HG03280 (cell line): ENCODE measurements at regions not wholly inside any gene's neighbourhood (a gene's known extent, or its start where the extent isn't known, plus 50 kb on each side); places are given as distances from the start of the nearest gene placed in this dataset.
"Not testable (repeated sequence)": the region's sequence is repeated elsewhere in the genome, so short reads cannot be mapped to it uniquely, and the experiment has no call there.

ENCODE experiments used
- ATAC-seq: cut with Tn5 transposase; IDR thresholded peaks from one replicate; pipeline ENCODE4 v1.9.1; 2021; ENCODE audit warnings: mild to moderate bottlenecking, moderate library complexity; ENCODE audit not compliant: unreplicated experiment

DNA sequence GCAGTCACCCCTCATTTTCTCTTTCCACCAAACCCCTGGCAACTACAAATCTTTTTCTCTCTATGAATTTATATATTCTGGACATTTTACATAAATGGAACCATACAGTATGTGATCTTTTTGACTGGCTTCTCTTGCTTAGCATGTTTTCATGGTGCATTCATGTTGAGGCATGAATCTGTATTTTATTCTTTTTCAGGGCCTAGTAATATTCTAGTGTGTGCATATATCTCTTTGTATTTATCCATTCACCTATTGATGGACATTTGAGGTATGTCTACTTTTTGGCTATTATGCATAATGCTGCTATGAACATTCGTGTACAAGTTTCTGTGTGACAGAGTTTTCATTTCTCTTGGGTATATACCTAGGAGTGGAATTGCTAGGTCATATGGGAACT, 78.2 kb downstream of the HACD1 start:
- no peak for ATAC-seq

- no peak for ATAC-seq
These were observed 79.9 kb downstream of the HACD1 start for GRCh38 chr10:17537281-17537680.

DNA sequence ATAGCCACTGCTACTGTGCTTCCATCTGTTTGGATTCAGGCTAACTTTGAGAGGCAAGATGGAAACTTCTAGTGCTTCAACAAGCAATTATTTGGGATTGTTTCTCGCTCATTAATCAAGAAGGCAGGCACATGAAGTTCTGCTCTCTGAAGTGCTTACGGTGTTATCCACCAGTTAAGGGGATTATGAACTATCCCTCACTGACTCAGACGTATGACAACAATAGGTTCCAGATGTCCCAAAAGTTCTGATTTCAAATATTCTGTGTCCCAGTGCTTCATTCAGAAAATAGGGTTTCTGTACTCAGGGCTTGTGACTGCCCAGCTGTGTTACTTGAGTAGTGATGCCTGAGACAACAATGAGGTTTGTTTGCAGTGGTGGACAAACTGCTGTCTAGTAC, 81.0 kb downstream of the HACD1 start:
- no peak for ATAC-seq

- ATAC-seq, result no peak
These were observed 79.3 kb upstream of the ST8SIA6 start for GRCh38 chr10:17533731-17534130.

DNA sequence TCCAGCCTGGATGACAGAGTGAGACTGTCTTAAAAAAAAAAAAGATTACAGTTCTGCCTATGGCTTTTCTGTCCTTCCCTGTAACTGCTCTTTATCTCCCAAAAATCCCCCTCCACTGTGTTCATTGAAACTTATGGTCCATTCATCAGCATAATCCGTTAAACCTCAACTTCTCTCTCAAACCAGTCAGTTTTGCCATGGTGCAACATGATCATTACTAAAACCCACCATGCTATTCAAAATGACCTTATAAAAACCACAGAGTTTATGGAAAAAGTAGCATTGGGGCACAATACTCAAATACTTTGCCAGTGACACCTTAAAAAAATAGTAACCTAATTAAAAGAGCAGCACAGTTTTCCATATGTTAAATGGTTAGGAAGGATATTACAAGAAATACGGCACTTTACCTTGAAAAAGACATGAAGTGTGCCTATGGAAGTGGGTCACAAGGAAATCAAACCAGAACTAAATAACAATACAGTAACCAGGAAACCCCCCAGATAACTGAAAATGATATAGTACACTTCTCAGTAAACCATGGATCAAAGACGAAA, 74.0 kb upstream of the ST8SIA6 start:
- ATAC-seq, result no peak

DNA sequence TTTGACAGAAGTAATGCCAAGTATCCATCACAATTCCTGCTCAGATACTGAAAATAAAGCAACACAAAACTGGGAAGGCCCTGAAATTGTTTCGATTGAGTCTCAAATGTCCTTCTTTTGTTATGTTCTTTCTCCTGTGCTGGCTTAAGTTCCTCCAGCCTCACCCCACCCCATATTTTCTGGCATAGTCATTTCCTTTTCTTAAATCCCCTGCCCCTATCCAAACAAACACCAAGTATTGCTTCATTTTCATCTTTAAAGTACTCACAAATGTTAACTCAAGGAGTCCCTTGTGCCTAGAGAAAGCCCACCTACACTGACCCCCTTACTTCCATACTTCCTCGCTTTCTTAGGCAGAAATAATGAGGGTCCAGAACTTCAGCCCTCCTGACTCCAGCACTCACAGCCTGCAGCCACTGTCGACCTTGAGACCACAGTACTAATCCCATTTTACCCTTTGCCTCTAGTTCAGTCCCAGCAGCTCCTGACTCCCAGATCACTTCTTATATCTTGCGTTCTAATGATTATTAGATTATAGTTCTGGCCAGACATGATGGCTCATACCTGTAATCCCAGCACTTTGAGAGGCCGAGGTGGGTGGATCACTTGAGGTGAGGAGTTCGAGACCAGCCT, 73.2 kb upstream of the ST8SIA6 start:
- no peak for ATAC-seq

DNA sequence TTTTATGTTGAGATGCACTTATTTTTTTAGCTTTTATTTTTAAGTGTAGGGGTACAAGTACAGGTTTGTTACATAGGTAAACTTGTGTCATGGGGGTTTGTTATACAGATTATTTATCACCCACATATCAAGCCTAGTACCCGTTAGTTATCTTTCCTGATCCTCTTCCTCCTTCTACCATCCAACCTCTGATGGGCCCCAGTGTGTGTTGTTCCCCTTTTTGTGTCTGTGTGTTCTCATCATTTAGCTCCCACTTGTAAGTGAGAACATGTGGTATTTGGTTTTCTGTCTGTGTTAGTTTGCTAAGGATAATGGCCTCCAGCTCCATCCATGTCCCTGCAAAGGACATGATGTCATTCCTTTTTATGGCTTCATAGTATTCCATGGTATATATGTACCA, 72.2 kb upstream of the ST8SIA6 start:
- not testable (repeated sequence) for ATAC-seq

- no peak for ATAC-seq
These were observed 69.5 kb upstream of the ST8SIA6 start for GRCh38 chr10:17523917-17524316.

DNA sequence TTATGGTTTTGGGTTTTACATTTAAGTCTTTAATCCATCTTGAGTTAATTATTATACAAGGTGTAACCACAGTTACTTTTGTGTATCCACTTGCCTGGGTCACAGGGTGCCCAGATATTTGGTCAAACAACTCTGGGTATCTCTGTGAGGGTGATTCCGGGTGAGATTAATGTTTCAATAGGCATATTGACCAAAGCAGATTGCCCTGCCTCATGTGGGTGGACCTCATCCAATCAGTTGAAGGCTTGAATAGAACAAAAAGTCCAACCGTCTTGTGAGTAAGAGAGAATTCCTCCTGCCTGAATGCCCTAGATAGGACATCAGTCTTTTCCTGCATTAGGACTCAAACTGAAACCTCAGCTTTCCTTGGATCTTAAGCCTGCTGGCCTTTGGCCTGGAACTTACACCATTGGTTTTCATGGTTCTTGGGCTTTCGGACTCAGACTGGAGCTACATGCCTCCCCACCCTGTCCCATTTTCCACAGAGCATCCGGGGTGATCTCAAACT, 68.9 kb upstream of the ST8SIA6 start:
- ATAC-seq, result no peak

- not testable (repeated sequence) for ATAC-seq
These were observed 67.9 kb upstream of the ST8SIA6 start for GRCh38 chr10:17522269-17522668.

- ATAC-seq, result no peak
These were observed 65.1 kb upstream of the ST8SIA6 start for GRCh38 chr10:17519457-17519856.

- ATAC-seq, result no peak
These were observed 63.9 kb upstream of the ST8SIA6 start for GRCh38 chr10:17518338-17518737.

GRCh38 chr10:17516376-17516775, 62.0 kb upstream of the ST8SIA6 start:
- no peak for ATAC-seq

DNA sequence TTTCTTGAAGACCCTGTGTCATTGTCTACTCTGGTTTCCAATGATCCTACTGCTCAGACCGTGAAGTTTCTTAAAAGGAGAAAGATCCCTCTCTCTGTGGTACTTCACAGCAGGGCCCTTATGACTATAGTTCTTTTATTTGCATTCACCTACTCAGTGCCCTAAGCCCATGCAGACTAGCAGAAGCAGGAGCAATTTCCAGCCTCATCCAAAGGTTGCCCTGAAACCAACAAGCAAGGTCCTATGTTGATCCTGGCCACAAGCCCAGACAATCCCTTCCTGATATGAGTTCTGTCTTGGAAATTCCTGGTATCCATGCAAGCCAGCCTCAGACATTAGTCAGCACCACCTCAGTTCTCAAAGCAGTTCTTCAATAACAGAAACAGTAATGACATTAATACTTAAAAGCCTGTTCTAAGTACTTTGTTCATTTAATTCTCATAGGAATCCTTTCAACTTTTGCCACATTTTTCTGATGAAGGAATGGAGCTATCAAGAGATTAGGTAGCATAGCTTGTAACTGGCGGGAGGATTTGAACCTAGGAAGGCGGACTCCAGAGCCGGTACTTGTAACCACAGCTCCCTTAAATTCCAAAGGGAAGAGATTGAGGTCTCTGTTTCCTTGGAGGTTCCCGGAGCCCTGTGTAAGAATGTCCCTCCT, 58.1 kb upstream of the ST8SIA6 start:
- ATAC-seq, result no peak

DNA sequence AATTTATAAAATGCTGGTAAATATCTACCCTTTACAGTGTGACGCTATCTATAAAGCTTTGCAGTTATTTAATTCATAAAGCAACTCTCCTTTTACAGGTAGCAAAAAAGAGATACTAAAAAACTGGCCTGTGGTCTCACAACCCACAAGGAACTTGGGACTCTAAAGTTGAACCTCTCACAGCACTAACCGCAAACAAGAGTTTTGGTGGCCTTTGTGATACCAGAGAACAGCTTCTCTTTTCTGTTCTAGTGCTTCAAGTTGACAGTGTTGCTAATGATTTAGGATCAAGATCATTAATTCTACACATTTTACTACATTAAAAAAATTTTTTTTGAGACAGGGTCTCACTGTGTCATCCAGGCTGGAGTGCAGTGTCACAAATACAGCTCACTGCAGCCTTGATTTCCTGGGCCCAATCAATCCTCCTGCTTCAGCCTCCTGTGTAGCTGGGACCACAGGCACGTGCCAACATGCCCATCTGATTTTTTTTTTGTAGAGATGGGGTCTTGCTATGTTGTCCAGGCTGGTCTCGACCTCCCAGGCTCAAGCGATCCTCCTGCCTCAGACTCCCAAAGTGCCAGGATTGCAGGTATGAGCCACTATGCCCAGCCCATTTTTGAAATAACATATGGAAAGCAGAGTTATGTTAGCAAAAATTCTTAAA, 56.0 kb upstream of the ST8SIA6 start:
- peak; percentile 72 for ATAC-seq

GRCh38 chr10:17507538-17507937, 53.1 kb upstream of the ST8SIA6 start:
- ATAC-seq, result no peak

DNA sequence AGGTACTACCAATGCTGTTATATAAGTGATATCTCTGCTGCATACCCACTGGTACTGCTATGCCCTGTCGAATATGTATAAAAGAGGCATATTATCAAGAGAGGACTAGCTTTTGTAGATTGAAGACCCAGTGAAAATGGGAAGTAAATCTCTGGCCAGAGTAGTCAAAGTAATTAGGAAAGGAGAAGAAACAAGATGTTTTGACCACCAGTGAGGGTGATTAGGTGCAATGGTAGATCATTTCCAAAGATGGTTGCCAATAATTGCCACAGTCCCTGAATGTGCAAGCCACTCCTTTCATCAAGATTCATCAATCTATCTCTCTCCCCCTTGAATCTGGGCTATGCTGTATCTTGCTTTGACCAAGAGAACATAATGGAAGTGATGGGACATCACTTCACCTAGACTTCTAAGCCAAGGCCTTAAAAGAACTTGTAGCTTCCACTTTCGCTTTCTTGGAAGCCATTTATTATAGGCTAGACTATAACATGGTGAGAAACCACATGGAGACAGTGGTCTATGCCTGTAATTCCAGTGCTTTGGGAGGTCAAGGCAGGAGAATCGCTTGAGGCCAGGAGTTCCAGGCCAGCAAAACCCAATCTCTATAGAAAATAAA, 52.6 kb upstream of the ST8SIA6 start:
- ATAC-seq, result no peak

- ATAC-seq, result no peak
These were observed 52.0 kb upstream of the ST8SIA6 start for GRCh38 chr10:17506390-17506789.

GRCh38 chr10:17504547-17505245, 50.3 kb upstream of the ST8SIA6 start:
- ATAC-seq, result no peak
